Activated CD4-positive, alpha-beta T cell treated with anti-CD3 and anti-CD28 coated beads for 24 hours (primary cell): ENCODE measurements at regions not wholly inside any gene's neighbourhood (a gene's known extent, or its start where the extent isn't known, plus 50 kb on each side); places are given as distances from the start of the nearest gene placed in this dataset.

Experiments used
- DNase-seq, 2 donors: peaks; one replicate each; pipeline ENCODE4 v3.0.0-alpha.2; 2020; ENCODE audit warnings: low read depth in 2 of 2

GRCh38 chr11:32265911-32266310 lies 169.4 kb downstream of the WT1 start:
- DNase-seq: no peak

GRCh38 chr11:32266601-32267000 lies 168.7 kb downstream of the WT1 start:
- DNase-seq: no peak

- no peak for DNase-seq
These were observed 167.6 kb downstream of the WT1 start for GRCh38 chr11:32267679-32268187.

GRCh38 chr11:32273931-32274330 lies 161.4 kb downstream of the WT1 start:
- DNase-seq: no peak

GRCh38 chr11:32279672-32280071 lies 155.7 kb downstream of the WT1 start:
- no peak for DNase-seq

GRCh38 chr11:32280339-32280738 lies 155.0 kb downstream of the WT1 start:
- DNase-seq: no peak

GRCh38 chr11:32288276-32288675 lies 147.1 kb downstream of the WT1 start:
- no peak for DNase-seq

- DNase-seq: no peak
These were observed 145.6 kb downstream of the WT1 start for GRCh38 chr11:32289701-32290100.

- no peak for DNase-seq
These were observed 144.6 kb downstream of the WT1 start for GRCh38 chr11:32290783-32291182.

GRCh38 chr11:32297611-32298011 lies 137.7 kb downstream of the WT1 start:
- no peak for DNase-seq

- no peak for DNase-seq
These were observed 132.5 kb downstream of the WT1 start for GRCh38 chr11:32302826-32303225.

GRCh38 chr11:32304521-32304920 lies 130.8 kb downstream of the WT1 start:
- no peak for DNase-seq

GRCh38 chr11:32305460-32305859 lies 129.9 kb downstream of the WT1 start:
- no peak for DNase-seq

GRCh38 chr11:32307471-32307870 lies 127.9 kb downstream of the WT1 start:
- DNase-seq: no peak

GRCh38 chr11:32307913-32308312 lies 127.4 kb downstream of the WT1 start:
- DNase-seq: no peak

- no peak for DNase-seq
These were observed 125.7 kb downstream of the WT1 start for GRCh38 chr11:32309530-32310213.

GRCh38 chr11:32310214-32310601 lies 125.1 kb downstream of the WT1 start:
- no peak for DNase-seq

- no peak for DNase-seq
These were observed 123.8 kb downstream of the WT1 start for GRCh38 chr11:32311346-32312065.

- DNase-seq: no peak
These were observed 123.0 kb downstream of the WT1 start for GRCh38 chr11:32312206-32312817.

- peak in 1 of 2 donors; percentile 3 for DNase-seq
These were observed 122.4 kb downstream of the WT1 start for GRCh38 chr11:32312865-32313403.

- DNase-seq: no peak
These were observed 121.9 kb downstream of the WT1 start for GRCh38 chr11:32313477-32313876.

- no peak for DNase-seq
These were observed 120.2 kb downstream of the WT1 start for GRCh38 chr11:32315121-32315520.

- no peak for DNase-seq
These were observed 119.1 kb downstream of the WT1 start for GRCh38 chr11:32316232-32316631.
